Natural killer cell treated with Interleukin-12 subunit alpha and Interleukin-12 subunit beta and Interleukin-15 and Interleukin-18, amount 100 ng/mL, for 72 hours (primary cell): ENCODE measurements at regions not wholly inside any gene's neighbourhood (a gene's known extent, or its start where the extent isn't known, plus 50 kb on each side); places are given as distances from the start of the nearest gene placed in this dataset.

Experiments used
- ATAC-seq, 2 donors: fragments of 150-1000 bp; cut with Tn5 transposase in 1 of 2; sonication (Bioruptor Pico), chemical (Tn5 transposase) in 1 of 2; 2 replicates each; pipeline ENCODE4 v1.10.0; 2021
- DNase-seq: peaks from one replicate; pipeline ENCODE4 v3.0.0; 2022; ENCODE audit warnings: low spot score
- H3K27ac Mint-ChIP-seq, 2 donors: 1 replicate in 1 of 2; 2 replicates in 1 of 2; pipeline ENCODE4 v1.8.0; 2022; ENCODE audit warnings: mixed read lengths in 2 of 2, mild to moderate bottlenecking in 1 of 2, moderate library complexity in 1 of 2
- H3K27me3 Mint-ChIP-seq, 2 donors: 1 replicate in 1 of 2; 2 replicates in 1 of 2; pipeline ENCODE4 v1.8.0; 2022; ENCODE audit warnings: mixed read lengths in 2 of 2
- H3K36me3 Mint-ChIP-seq: one replicate; pipeline ENCODE4 v1.8.0; 2022; ENCODE audit warnings: mixed read lengths
- H3K4me1 Mint-ChIP-seq, 2 donors: 1 replicate in 1 of 2; 2 replicates in 1 of 2; pipeline ENCODE4 v1.8.0; 2022; ENCODE audit warnings: low read depth in 2 of 2, mixed read lengths in 2 of 2, mild to moderate bottlenecking in 1 of 2
- H3K4me3 Mint-ChIP-seq: one replicate; pipeline ENCODE4 v1.8.0; 2022; ENCODE audit warnings: mixed read lengths
- H3K9me3 Mint-ChIP-seq: 2 replicates; pipeline ENCODE4 v1.8.0; 2022; ENCODE audit warnings: mixed read lengths

DNA sequence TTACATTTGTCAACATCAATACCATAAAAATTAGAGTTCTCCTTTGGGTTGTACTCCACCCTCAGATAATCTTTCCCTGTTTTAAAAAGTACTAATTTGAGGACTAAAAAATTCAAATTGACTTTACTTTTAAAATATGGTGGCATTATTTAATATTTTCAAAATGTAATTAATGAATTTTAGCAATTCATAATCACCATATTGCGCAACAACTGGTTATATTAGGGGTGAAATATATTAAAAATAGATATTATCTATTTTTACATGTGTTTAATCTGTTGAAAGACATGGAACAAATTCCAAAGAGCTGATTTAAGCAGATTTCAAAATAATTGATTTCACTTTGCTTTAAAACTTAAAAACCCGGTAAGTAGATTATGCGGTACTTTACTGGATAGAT lies 236.6 kb upstream of the NOL4 start:
- H3K4me3 Mint-ChIP-seq: no peak overlapping the region
- no peak for DNase-seq
- H3K27me3 Mint-ChIP-seq: no peaks in the 10 kb centered on the region
- H3K4me1 Mint-ChIP-seq: no peaks in the 10 kb centered on the region
- ATAC-seq: no peak
- no peaks in the 10 kb centered on the region for H3K36me3 Mint-ChIP-seq
- H3K9me3 Mint-ChIP-seq: peaks cover 7% of the 10 kb centered on the region
- no peak overlapping the region for H3K27ac Mint-ChIP-seq

DNA sequence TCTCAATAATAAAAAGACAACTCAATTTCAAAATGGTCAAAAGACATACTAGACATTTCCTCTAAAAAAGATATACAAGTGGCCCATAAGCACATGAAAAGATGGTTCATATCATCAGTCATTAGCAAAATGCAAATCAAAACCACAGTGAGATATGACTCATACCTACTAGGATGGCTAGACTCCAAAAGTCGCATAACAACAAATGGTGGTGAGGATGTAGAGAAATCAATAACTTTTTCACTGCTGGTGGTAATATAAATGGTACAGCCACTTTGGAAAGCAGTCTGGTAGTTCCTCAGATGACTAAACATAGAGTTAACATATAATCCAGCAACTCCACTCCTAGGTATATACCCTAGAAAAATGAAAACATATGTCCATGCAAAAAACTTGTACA lies 242.3 kb upstream of the NOL4 start:
- Mint-ChIP-seq H3K4me3 (no peak overlapping the region), H3K27ac (no peak overlapping the region), H3K36me3 (no peaks in the 10 kb centered on the region), H3K4me1 (no peaks in the 10 kb centered on the region), H3K27me3 (no peaks in the 10 kb centered on the region), H3K9me3 (peaks cover 10% of the 10 kb centered on the region)
- DNase-seq (no peak), ATAC-seq (no peak)

DNA sequence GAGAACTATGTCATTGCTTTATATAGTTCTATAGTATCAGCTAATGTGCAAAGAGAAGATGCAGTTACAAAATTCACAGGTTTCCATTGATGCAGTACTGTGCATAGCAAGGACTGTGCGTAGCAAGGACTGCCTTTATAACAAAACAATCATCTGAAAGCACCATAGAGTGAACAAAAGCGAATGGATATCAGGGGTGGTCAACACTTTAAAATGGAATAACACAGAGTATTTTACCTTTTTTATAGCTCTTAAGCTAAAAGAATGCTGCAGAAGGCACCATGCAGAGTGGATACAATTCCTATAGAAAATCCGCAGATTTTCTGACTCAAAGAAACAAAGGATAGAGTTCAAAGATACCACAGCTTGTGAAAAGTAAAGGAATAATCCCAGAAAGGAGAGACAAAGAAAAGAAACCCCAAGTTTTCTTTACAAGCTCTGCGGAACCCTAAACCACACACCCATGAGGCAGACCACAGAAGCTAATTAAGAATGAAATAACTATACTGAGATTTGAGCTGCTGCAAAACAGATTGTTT lies 229.9 kb upstream of the DTNA start:
- no peaks in the 10 kb centered on the region for H3K36me3 Mint-ChIP-seq
- H3K27ac Mint-ChIP-seq: no peak overlapping the region
- H3K4me1 Mint-ChIP-seq: no peaks in the 10 kb centered on the region
- no peak overlapping the region for H3K4me3 Mint-ChIP-seq
- ATAC-seq: no peak
- DNase-seq: no peak
- H3K27me3 Mint-ChIP-seq: no peaks in the 10 kb centered on the region
- H3K9me3 Mint-ChIP-seq: peaks cover 11% of the 10 kb centered on the region

DNA sequence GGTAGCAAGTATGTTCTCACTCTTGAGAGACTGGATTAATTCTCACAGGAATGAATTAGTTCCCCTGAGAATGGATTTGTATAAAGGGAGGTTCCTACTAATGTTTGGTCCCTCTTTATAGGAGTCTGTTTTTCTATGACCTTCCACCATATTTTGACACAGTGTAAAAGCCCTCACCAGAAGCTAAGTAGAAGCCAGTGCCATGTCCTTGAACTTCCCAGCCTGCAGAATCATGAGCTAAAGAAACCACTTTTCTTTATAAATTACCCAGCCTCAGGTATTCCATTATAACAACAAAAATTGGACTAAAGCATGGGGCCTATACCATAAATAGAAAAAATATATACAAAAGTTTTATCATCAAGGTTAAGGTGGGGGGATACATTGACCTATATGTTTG lies 227.9 kb upstream of the DTNA start:
- H3K36me3 Mint-ChIP-seq: no peaks in the 10 kb centered on the region
- DNase-seq: no peak
- no peak overlapping the region for H3K27ac Mint-ChIP-seq
- no peak overlapping the region for H3K4me3 Mint-ChIP-seq
- no peaks in the 10 kb centered on the region for H3K4me1 Mint-ChIP-seq
- peaks cover 8% of the 10 kb centered on the region for H3K9me3 Mint-ChIP-seq
- no peak for ATAC-seq
- no peaks in the 10 kb centered on the region for H3K27me3 Mint-ChIP-seq

DNA sequence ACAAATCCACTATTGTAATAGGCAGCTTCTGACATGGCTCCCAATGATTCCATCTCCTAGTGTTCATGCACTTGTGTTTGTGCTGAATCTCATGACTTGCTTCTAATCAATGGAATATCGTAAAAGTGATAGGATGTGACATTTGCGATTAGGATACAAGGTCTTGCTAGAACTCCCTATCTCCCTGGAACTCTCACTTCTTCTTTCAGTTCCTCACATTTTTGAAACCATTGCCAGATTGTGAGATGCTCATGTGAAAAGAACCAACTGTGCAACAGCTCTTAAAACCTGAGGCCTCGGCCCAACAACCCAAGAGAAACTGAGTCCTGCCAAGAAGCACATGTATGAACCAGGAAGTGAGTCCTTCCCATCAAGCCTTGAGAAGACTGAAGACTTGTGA lies 226.9 kb upstream of the DTNA start:
- ATAC-seq (no peak), DNase-seq (no peak)
- no peak overlapping the region for H3K27ac Mint-ChIP-seq
- no peak overlapping the region for H3K4me3 Mint-ChIP-seq
- peaks cover 8% of the 10 kb centered on the region for H3K9me3 Mint-ChIP-seq
- H3K27me3 Mint-ChIP-seq: no peaks in the 10 kb centered on the region
- no peaks in the 10 kb centered on the region for H3K36me3 Mint-ChIP-seq
- no peaks in the 10 kb centered on the region for H3K4me1 Mint-ChIP-seq

DNA sequence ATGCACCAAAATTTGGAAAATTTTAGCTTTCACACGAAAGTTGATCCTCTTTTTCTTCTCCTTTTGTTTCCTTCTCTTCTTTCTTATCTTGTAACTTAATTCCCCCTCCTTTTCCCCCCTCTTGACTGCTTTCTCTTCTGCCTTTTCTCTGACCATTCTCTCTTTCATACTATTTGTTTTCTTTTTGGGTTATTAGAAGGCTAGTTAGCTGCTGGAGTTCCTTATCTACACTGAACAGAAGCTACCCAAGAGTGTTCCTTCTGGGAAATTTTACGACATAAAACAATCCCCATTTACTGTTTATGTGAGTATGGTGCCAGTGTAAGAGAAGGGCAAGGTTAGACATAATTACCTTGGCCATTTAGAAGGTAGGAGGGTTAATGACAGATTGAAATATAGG lies 218.4 kb upstream of the DTNA start:
- DNase-seq: no peak
- peaks cover 20 to 30% of the 10 kb centered on the region in 2 donors for H3K27me3 Mint-ChIP-seq
- peaks cover 0 to 2% of the 10 kb centered on the region in 2 donors for H3K4me1 Mint-ChIP-seq
- H3K9me3 Mint-ChIP-seq: peaks cover 4% of the 10 kb centered on the region
- ATAC-seq: no peak
- H3K27ac Mint-ChIP-seq: no peak overlapping the region
- H3K36me3 Mint-ChIP-seq: peaks cover 5% of the 10 kb centered on the region
- no peak overlapping the region for H3K4me3 Mint-ChIP-seq

DNA sequence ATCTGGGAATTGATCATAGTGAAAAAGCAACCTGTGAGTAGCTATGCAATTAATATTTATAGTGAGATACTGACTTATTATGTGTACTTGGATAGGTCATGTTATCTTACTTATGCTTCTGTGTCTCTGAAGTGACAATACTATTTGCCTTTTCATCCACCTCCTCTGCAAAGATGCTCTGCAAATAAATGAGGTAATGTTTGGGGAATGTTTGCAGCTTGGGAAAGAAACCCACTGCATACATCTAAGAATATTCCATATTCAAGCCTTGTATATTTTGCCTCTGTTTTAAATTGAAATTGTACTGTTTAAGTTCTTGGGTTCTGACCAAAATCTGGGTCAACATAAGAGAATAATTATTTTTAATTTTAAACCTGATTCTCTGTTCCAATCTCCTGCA lies 217.4 kb upstream of the DTNA start:
- no peak for DNase-seq
- H3K9me3 Mint-ChIP-seq: peaks cover 4% of the 10 kb centered on the region
- H3K27ac Mint-ChIP-seq: no peak overlapping the region
- ATAC-seq: no peak
- H3K4me3 Mint-ChIP-seq: peak overlapping the region; percentile 22
- peaks cover 23 to 30% of the 10 kb centered on the region in 2 donors for H3K27me3 Mint-ChIP-seq
- H3K4me1 Mint-ChIP-seq: peaks cover 0 to 2% of the 10 kb centered on the region in 2 donors
- peaks cover 5% of the 10 kb centered on the region for H3K36me3 Mint-ChIP-seq

DNA sequence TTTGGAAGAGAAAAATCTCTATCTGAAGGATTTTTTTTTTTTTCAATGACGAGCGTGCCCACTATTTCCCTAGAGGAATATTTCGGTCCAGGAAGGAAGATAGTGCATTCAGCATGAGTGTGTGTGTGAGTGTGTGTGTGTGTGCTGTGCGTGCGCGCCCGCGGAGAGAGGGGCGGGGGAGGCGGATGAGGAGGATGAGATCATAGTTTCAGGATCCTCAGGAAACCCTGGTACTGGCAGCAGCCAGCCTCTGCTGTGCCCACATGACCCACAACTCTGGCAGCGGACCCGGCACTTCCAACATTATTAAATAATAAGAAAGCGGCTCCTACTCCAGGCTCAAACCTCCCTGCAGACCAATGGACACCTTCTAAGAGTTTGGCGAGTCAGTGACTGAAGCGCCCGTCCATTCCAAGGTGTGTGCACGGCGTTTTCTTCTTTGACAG lies 217.0 kb upstream of the DTNA start:
- no peak overlapping the region for H3K27ac Mint-ChIP-seq
- H3K9me3 Mint-ChIP-seq: peaks cover 4% of the 10 kb centered on the region
- ATAC-seq (peak in 1 of 2 donors; percentile 31), DNase-seq (no peak)
- H3K36me3 Mint-ChIP-seq: peaks cover 5% of the 10 kb centered on the region
- peak overlapping the region; percentile 22 for H3K4me3 Mint-ChIP-seq
- peaks cover 23 to 30% of the 10 kb centered on the region in 2 donors for H3K27me3 Mint-ChIP-seq
- H3K4me1 Mint-ChIP-seq: peaks cover 0 to 2% of the 10 kb centered on the region in 2 donors

DNA sequence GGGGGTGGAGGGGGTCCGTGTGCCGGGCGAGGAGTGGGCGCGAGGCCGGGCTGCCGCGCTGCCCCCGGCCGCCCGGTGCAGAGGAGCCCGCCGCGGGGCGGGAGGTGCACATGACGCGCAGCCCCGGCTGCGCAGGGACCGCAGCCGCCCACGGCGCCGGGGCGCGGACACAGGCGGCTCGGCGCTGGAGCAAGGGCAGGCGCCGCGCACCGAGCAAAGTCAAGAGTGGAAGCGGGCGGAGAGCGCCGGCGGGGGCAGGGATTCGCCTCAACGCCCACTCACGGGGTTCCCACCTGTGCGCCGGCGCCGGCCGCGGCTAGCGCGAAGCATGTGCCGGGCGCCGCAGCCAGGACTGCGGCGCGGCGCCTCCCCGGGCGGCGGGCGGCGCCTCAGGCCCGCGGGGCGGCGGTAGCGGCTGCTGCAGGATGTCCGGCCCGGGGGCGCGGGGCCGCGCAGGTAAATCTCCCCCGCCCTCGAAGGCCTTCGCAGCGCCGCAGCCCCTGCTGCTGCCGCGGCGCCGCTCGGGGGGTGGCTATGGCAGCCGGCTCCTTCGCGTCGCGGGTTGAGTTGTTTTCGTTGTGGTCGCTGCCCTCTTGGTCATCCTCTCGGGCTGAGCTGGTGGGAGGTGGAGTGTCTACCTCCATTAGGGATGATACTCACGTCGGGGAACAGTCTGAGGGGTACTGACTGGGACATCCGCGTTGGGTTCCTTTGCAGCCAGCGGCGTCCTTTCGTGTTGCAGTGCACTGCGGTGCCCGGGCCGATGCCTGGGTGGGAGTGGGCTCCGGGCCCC lies 216.3 kb upstream of the DTNA start:
- no peak overlapping the region for H3K27ac Mint-ChIP-seq

DNA sequence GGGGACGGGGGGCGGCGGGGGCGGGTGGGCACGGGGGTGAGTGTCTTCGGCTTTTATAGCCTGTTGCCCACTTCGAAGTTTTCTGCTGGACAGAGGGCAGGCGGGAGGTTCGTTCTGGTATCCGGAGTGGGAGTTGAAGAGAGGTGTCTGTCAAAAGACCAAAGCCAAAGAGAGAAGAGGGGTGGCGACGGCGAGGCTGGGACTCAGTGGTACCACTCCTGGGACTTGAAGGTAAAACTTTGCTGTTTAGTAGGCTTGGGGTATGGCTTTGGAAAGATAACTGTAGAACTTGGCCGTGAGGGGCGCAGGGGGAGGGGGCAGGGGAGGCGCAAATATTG lies 215.8 kb upstream of the DTNA start:
- ATAC-seq: no peak
- no peak overlapping the region for H3K4me3 Mint-ChIP-seq
- DNase-seq: no peak
- H3K27ac Mint-ChIP-seq: no peak overlapping the region
- peaks cover 23 to 30% of the 10 kb centered on the region in 2 donors for H3K27me3 Mint-ChIP-seq
- peaks cover 4% of the 10 kb centered on the region for H3K9me3 Mint-ChIP-seq
- H3K36me3 Mint-ChIP-seq: peaks cover 5% of the 10 kb centered on the region
- peaks cover 0 to 2% of the 10 kb centered on the region in 2 donors for H3K4me1 Mint-ChIP-seq

More for the DNA sequence above, 216.3 kb upstream of the DTNA start:
- peaks cover 4% of the 10 kb centered on the region for H3K9me3 Mint-ChIP-seq
- H3K36me3 Mint-ChIP-seq: peaks cover 5% of the 10 kb centered on the region
- H3K27me3 Mint-ChIP-seq: peaks cover 23 to 30% of the 10 kb centered on the region in 2 donors
- ATAC-seq: peak; percentile 24 to 59
- H3K4me3 Mint-ChIP-seq: no peak overlapping the region
- DNase-seq: no peak
- peaks cover 0 to 2% of the 10 kb centered on the region in 2 donors for H3K4me1 Mint-ChIP-seq

DNA sequence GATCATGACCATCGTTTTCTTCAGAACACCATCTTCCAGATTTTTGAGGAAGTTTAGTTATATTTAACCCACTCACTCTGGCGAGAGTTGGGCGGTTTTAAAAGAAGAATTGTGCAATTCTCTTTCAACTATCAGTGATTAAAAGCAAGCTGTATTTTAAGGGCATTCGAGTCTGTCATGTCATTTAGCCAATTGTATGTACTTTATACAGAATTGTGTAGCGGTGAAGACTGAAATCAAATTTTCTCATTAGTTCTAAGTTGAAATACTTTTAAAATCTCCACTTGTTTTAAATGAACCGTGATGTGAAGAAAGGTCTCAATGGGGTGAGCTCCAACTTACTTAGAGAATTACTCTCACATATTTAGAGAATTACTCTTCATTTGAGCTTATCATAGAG lies 214.6 kb upstream of the DTNA start:
- Mint-ChIP-seq H3K4me1 (peaks cover 0 to 2% of the 10 kb centered on the region in 2 donors), H3K4me3 (no peak overlapping the region), H3K9me3 (peaks cover 4% of the 10 kb centered on the region), H3K27ac (no peak overlapping the region), H3K36me3 (peaks cover 5% of the 10 kb centered on the region), H3K27me3 (peaks cover 23 to 30% of the 10 kb centered on the region in 2 donors)
- ATAC-seq: no peak
- DNase-seq: no peak

DNA sequence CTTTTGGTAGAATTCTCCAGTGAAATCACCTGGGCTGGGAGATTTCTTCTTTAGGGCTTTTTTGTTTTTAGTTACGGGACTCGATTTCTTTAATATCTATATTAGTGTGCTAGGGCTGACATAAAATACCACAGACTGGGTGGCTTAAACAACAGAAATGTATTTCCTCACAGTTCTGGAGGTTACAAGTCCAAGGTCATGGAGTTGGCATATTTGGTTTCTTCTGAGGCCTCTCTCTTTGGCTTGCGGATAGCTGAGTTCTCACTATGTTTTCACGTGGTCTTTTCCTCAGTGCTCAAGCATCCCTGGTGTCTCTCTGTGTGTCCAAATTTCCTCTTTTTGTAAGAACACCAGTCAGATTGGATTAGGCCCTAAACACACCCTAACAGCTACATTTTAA lies 208.5 kb upstream of the DTNA start:
- Mint-ChIP-seq H3K4me3 (no peak overlapping the region), H3K27me3 (peaks cover 0 to 2% of the 10 kb centered on the region in 2 donors), H3K36me3 (peaks cover 4% of the 10 kb centered on the region), H3K4me1 (no peaks in the 10 kb centered on the region), H3K9me3 (peaks cover 8% of the 10 kb centered on the region), H3K27ac (no peak overlapping the region)
- DNase-seq (no peak), ATAC-seq (no peak)

DNA sequence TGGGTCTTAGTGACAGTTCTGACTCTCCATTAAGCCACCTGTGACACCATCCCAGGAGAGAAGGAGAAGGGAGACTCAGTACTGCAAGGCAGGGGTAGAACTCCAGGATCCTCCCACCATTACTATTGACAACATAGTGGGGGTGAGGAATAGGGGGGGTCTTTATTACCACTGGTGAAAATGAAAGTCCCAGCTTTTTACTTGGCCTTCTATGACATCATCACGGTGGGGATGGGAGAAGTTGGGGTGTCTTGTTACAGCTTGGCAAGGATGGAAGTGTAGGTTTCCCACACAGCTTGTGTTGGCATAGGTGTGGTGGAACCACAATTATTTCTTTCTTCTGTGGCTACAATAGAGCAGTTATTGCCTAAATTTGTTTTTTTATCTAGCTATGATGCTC lies 203.9 kb upstream of the DTNA start:
- H3K9me3 Mint-ChIP-seq: peaks cover 8% of the 10 kb centered on the region
- no peaks in the 10 kb centered on the region for H3K27me3 Mint-ChIP-seq
- peaks cover 4% of the 10 kb centered on the region for H3K36me3 Mint-ChIP-seq
- DNase-seq (no peak), ATAC-seq (no peak)
- H3K4me3 Mint-ChIP-seq: no peak overlapping the region
- H3K27ac Mint-ChIP-seq: no peak overlapping the region
- no peaks in the 10 kb centered on the region for H3K4me1 Mint-ChIP-seq

DNA sequence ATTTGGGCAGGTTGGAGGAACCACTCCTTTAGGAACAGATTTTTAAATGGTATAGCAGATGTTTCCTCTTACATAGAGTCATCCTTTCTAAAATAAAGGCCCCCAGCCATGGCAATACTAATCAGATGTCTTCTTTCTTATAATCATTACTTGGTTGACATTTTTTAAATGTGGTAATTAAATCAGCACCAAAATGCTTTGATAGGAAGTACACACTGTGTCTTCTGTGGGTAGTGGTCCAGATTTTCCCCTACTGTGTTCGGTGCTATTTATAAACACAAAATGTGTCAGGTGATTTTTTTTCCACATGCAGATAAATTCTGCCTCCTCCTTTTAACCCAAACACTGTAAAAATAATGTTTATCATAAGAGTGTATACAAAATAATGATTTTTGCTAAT lies 200.9 kb upstream of the DTNA start:
- ATAC-seq (no peak), DNase-seq (no peak)
- H3K9me3 Mint-ChIP-seq: peaks cover 4% of the 10 kb centered on the region
- H3K4me1 Mint-ChIP-seq: no peaks in the 10 kb centered on the region
- no peaks in the 10 kb centered on the region for H3K27me3 Mint-ChIP-seq
- no peak overlapping the region for H3K4me3 Mint-ChIP-seq
- H3K27ac Mint-ChIP-seq: no peak overlapping the region
- H3K36me3 Mint-ChIP-seq: peaks cover 4% of the 10 kb centered on the region
